AG04450 (cell line): ENCODE measurements at regions not wholly inside any gene's neighbourhood (a gene's known extent, or its start where the extent isn't known, plus 50 kb on each side); places are given as distances from the start of the nearest gene placed in this dataset.

Experiments used
- CTCF ChIA-PET: fragments of 300-600, 350-600 bp; formaldehyde crosslinking; extraction: SDS; loops from one replicate; lab custom pipeline; 2022; ENCODE audit warnings: antibody characterized with exemption, inconsistent platforms; lab: Charles Lee
- POLR2A ChIA-PET: fragments of 350-600 bp; formaldehyde crosslinking; extraction: SDS; loops from one replicate; lab custom pipeline; 2021; ENCODE audit warnings: antibody characterized with exemption, inconsistent platforms; lab: Yijun Ruan, JAX
- DNase-seq: peaks from one replicate; pipeline ENCODE4 v3.0.0-alpha.2; 2011; ENCODE audit warnings: low read depth, low spot score
- H3K27ac ChIP-seq: one replicate; pipeline ENCODE4 v1.5.1; 2012; ENCODE audit warnings: low read depth, low read length, control low read depth
- H3K27me3 ChIP-seq: one replicate; pipeline ENCODE4 v1.6.0; 2012; ENCODE audit warnings: low read length; ENCODE audit not compliant: control insufficient read depth, insufficient read depth
- H3K4me3 ChIP-seq: 2 replicates; pipeline ENCODE4 v1.5.1; 2011; ENCODE audit warnings: mild to moderate bottlenecking, low read depth, low read length, control low read depth
- H3K9me3 ChIP-seq: 2 replicates; pipeline ENCODE4 v1.5.1; 2012; ENCODE audit warnings: low read length; ENCODE audit not compliant: control insufficient read depth, insufficient read depth
- TF ChIP-seq, protein P1 (sequence below): IDR thresholded peaks from 2 replicates; pipeline ENCODE4 v1.5.1; 2011; ENCODE audit warnings: low read depth, low read length, control low read depth, inconsistent platforms

DNA sequence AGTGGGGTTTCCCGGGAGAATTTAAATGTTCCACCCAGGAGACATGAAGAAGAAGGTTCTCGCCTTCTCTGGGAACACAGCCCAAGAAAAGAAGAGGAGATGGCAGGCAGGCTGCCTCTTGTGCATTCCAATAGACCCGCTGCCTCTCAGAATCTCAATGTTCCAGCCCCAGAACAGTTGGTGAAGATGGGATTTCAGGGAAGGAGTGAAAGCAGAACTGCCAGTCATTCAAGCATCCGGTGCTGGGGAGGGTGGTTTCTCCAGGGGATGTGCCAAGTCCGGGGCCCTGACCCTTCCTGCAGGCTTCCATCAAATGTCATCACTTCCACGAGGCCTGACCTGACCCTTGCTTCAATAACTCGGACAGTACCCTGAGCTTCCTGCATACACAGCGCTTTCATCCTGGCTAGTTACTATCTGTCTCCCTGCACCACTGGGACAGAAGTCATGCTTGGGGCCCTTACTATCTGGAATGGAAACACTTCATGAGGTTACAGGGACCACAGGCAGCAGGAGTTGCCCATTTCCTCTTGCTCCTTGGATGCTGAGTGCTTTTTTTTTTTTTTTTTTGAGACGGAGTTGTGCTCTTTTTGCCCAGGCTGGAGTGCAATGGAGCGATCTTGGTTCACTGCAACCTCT, 386.6 kb upstream of the POU3F1 start:
- Histone ChIP-seq H3K27ac (no peak overlapping the region), H3K4me3 (no peak overlapping the region), H3K27me3 (no peaks in the 10 kb centered on the region), H3K9me3 (no peaks in the 10 kb centered on the region)
- TF ChIP-seq, protein P1, sequence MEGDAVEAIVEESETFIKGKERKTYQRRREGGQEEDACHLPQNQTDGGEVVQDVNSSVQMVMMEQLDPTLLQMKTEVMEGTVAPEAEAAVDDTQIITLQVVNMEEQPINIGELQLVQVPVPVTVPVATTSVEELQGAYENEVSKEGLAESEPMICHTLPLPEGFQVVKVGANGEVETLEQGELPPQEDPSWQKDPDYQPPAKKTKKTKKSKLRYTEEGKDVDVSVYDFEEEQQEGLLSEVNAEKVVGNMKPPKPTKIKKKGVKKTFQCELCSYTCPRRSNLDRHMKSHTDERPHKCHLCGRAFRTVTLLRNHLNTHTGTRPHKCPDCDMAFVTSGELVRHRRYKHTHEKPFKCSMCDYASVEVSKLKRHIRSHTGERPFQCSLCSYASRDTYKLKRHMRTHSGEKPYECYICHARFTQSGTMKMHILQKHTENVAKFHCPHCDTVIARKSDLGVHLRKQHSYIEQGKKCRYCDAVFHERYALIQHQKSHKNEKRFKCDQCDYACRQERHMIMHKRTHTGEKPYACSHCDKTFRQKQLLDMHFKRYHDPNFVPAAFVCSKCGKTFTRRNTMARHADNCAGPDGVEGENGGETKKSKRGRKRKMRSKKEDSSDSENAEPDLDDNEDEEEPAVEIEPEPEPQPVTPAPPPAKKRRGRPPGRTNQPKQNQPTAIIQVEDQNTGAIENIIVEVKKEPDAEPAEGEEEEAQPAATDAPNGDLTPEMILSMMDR = no peak
- ChIA-PET POLR2A (no interaction called here), CTCF (no interaction called here)
- DNase-seq = no peak

DNA sequence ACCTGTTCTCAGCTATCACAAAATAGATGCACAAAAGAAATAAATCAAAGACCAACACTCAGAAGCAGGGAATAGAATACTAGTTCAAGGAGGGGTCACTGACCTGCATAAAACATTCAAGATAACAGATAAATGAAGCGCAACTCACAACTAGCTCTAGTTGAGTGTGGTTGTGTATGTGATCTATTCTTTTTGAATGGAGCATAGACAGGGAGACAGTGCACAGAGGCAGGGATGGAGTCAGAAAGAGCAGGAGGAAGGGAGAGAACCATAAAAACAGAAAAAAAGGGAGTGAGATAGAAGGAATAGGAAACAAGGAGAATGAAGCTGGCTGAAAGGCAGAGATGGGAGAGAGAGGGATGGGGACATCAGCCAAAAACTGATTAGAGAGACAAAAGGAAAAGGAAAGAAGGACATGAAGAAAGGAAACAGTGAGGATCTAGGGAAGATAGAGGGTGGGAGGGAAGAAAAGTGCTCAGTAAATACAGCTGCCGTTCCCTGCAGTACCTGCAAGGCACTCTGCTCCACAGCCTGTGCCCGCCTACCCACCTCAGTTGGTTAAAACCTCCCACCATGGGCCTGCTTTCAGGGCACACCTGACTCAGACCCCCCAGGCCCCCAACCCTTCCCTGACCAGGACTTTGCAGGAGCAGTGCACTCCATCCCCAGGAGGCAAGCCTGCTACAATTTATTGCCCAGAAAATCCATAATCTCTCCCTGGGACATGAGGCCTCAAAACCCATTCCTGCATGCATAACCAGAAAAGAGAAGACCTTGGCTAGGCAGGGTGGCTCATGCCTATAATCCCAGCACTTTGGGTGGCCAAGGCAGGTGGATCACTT, 385.2 kb upstream of the POU3F1 start:
- TF ChIP-seq, protein P1 = no peak
- no peak overlapping the region for H3K4me3 ChIP-seq
- no peak overlapping the region for H3K27ac ChIP-seq
- POLR2A ChIA-PET = no interaction called here
- CTCF ChIA-PET = no interaction called here
- H3K9me3 ChIP-seq = no peaks in the 10 kb centered on the region
- H3K27me3 ChIP-seq = no peaks in the 10 kb centered on the region
- DNase-seq = no peak

DNA sequence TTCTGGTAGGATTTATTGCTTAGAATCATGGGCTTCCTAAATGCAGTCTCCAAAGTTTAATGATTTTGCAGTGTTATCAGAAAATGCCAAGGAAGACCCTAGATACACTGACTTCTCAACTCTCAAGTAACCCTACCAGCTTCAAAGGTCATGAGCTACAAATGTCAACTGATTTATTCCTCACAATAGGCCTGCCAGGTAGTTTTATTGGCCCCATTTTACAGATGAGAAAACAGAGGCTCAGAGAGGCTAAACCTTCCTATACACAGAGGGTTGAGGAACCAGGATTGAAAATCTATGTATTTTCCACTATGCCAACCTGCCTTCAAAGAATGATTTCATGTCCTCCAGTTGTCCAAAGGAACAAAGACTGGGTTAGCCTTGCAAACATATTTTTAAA, 384.4 kb upstream of the POU3F1 start:
- Histone ChIP-seq H3K9me3 (no peaks in the 10 kb centered on the region), H3K27me3 (no peaks in the 10 kb centered on the region), H3K27ac (no peak overlapping the region), H3K4me3 (no peak overlapping the region)
- CTCF ChIA-PET = no interaction called here
- DNase-seq = no peak
- POLR2A ChIA-PET = no interaction called here
- TF ChIP-seq, protein P1 = no peak

DNA sequence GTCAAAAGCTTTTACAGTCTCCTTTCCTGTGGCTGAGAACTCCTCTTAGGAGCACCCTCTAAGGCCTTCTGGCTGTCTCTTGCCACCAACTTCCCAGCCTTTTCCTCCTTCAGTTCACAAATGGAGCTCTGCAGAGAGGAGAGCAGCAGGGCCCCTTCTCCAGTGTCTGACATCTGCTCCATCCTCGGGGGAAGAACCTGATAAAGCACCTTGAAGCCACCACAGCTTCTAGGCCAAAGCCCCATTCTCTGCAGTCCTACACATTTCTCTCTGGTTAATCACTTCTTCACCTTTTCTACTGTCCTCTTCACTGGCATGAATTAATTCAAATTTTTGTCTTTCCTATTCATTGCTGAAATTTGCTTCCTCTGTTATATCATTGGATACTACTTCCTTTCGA, 378.1 kb upstream of the POU3F1 start:
- no peak for DNase-seq
- Histone ChIP-seq H3K9me3 (no peaks in the 10 kb centered on the region), H3K4me3 (no peak overlapping the region), H3K27ac (no peak overlapping the region), H3K27me3 (no peaks in the 10 kb centered on the region)
- ChIA-PET POLR2A (no interaction called here), CTCF (no interaction called here)
- TF ChIP-seq, protein P1 = no peak

DNA sequence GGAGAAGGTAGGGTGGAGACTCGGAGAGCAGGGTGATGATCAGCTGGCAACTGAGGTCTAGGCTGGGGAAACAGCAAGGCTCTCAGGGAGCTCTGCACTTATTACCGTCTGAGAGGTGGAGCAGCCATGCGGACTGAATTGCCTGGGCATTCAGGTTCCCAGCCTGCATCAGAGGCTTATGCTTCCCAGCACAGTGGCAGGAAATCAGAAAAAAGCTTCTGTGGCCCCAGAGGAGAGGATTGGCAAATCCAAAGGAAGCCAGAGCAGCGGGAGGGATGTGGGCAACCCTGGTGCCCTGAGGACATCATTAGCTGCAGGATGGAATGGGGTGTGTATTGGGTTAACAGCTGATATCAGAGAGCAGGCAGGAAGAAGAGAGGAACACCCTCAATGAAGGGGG, 374.1 kb upstream of the POU3F1 start:
- peaks cover 2% of the 10 kb centered on the region for H3K27me3 ChIP-seq
- POLR2A ChIA-PET = no interaction called here
- CTCF ChIA-PET = interaction anchor here (0.6 kb wide), 1 partner anchor 102 kb away, joined by 3 read pairs; no protein-coding TSS in a partner anchor
- no peak overlapping the region for H3K4me3 ChIP-seq
- no peak overlapping the region for H3K27ac ChIP-seq
- TF ChIP-seq, protein P1 = no peak
- DNase-seq = no peak
- H3K9me3 ChIP-seq = no peaks in the 10 kb centered on the region
